NCI-H2196 treated with DMSO at 0.1 percent for 48 hours (cell line): ENCODE measurements at regions not wholly inside any gene's neighbourhood (a gene's known extent, or its start where the extent isn't known, plus 50 kb on each side); places are given as distances from the start of the nearest gene placed in this dataset.

Source experiments
- DNase-seq: peaks from one replicate; lab custom pipeline; 2025; ENCODE audit not compliant: unreplicated experiment; lab: John Stamatoyannopoulos, UW

DNA sequence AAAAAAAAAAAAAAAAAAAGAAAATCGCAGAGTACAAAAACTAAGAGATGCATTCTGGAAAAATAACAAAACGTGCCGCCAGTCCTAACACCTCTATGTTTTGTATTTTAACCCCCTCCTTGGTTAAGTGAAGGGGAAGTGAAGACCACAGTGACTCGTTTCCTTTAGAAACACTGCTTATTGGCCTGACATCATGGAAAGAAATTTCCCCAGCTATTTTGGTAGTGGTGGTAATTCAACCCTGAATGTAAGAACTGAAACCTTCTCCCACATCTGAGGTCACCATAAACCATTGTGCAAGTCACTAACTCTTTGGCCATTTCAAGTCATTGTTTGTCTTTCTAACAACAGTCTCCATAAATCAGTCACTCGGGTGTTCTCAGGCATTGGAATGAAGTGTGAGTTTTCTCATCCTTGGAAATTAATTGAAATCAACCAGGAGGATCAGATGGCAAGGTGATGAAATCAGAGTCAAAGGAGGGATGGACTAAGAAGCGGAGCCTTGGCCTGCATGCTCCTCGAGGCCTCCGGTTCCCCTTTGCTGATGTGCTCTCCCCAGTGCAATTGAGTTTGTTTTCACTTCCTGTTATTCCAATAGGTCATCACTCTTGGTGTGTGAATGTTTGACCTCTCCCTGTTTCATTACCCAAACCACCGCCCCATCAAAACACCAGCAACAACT is 443.9 kb downstream of the FGF9 start:
- DNase-seq: peak; percentile 1

DNA sequence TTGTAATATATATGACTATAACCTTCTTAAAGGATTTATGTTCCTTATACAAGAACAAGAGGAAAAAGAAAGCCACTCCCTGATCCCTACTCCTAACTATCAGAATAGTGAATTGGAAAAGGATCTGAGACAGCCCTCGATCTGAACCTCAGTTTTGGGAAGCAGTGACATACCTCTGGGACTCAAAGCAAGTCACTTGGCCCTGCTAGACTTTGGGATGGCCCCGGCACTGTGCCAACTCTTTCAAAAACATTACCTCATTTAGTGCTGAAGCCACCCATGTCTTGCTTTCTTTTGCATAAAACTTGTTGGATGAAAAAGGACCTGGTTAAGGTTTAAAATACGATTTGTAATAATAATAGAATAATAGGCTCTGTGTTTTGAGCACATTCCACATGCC is 447.3 kb downstream of the FGF9 start:
- DNase-seq: no peak

DNA sequence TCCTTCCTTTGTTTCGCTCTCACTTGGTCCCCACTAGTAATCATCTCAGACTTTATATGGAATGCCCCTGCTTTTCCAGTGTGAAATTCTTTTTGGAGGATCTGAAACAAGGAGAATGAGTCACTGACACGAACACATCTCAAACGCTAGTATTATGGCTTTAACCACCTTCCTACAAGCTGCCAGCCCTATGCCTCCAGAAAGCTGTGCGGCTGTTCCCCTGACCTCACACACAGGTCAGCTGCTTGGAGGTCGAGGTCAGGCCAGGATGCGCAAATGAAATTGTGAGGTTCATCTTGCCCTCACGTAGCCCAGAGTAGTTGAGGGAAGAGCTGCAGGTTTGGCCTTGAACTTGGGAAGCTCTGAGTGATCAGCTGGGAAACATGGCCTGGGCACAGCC is 449.8 kb downstream of the FGF9 start:
- DNase-seq: no peak

DNA sequence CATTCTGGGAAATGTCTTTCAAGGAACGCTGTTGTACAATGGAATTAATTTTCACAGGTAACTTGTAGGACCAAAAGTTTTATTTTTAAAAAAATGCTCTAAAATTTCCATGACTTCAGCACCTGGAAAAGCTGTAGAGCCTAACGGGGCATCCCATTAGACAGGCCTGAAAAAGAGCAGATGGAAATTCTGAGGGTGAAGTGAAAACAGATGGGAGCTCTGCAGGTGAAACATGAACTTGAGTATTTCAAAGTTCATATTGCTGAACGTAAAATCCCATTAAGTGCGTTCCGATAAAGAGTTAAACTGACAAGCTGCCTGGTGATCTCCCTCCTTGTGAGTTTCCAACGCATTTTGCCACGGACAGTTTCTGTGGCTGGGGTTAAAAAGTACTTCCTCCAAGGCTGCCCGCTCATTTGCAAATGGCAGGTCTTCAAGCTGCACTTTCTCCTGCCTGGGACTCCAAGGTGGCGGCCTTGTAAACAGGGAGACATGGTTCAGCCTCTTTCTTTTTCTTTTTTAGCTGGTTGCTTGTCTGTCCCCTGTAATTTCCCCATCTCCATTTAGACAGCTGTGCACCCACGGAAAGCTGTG is 450.4 kb downstream of the FGF9 start:
- no peak for DNase-seq

DNA sequence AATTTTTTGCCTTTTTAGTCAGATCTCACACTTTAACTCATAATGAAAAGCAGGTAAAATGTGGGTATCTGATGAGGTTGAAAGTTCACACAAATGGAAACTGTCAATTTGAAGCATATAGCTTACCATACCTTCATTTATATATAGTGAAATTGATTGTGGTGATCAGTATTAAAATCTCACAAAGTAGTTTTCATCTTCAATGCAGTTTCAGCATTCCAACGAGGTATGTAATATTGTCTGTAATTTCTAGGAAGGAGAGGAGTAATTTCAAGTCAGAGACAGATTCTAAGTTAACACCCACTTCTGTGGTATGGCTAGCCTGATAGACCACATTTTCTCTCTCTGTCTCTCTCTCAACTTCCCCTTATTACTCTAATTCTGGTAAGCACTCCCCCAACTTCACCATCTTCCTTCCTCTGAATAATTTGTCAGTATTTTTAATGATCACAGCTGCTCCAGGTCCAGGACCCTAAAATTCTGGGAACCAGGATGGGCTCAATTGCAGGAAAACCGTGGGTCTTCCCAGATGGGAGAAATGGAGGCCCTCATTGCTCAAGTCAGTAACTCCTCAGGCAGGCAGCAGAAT is 455.7 kb downstream of the FGF9 start:
- DNase-seq: no peak

DNA sequence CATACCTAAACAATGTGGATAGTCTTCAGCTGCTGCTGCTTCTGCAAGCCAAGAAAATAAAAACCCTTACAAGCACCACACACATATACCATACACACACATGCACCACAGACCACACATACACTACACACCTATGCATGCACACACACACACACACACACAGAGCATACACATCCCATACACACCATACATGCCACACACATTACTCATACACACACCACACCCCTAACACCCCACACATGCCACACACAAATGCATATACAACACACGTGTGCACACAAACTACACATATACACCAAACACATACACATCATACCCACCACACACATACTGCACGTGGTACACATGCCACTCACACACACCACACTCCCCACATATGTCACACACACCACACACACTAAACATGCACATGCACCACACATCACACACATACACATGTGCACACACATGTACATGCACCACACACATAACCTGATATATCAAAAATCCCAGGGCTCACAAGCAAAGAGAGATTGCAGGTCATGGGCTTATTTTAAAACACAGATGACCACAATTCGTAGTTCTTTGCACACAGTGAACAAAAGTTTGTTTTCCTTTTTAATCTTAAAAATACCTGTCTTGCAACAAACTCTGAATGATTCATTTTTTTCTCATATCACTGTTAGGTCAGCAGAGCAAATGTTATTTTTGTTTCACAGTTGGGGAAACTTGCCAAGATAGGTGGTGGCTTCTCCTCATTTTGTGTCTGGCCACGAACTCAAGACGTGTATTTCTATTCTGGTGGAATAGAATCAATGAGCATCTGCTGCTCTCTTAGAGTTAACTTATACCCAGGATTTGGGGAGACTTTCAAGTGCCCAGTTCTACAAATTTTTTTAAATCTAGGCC is 456.6 kb downstream of the FGF9 start:
- DNase-seq: no peak

DNA sequence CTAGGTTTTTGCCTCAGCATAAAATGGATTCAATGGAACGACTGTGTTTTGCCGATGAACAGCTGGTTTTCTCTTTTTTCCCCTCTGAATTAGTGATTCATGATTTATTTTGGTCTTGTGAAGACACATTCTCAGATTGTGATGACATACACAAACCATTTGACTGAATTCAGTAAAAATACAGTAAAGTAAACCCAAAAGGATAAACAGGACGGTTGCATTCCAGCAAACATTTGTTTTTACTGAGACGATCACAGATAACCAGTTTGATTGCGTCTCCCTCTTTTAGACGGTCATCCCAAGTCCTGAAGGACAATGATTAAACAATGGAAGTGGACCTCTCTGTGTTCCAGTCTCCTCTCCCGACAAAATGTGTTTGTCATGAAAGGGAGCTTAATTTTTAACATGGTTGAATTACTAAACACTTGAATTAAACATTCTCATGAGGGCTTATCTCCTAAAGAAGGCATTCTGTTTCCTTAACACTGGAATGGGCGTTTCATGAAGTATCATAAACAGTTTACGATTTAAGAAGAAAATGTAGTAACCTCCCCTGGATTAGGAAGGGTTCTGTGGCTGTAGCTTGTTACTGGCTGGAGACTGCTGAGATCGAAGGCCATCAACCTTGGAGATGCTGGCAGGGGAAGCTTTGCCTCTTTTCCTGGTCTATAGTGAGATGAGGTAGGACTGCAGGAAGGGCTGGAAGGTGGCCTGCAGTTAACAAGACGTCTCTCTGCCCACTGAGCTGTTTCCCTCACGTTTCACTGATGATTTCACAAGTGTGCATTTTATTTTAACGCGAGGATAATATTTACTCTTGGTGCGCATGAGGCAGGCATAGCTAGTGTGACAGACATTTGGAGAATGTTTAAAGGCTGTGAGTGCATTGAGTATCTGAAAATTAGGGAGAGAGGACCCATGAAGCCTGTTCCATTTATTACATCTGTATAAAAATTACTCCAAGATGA is 457.9 kb downstream of the FGF9 start:
- no peak for DNase-seq

DNA sequence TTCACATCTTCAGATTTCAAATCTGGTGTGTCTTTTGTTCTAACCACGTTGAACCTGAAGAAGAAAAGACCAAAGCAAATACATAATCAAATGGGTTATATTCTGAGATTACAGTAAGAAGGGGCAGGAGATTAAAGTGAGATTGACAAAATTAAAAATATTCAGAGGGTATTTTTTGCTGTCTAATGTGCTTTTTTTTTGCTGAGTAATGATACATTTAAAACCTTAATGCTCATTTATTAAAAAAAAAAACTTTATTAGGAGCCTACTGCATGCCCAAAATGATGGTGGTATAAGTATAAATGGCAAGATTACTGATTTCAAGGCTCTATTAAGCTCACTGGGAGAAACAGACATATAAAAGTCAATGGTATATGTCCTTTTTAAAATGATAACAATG is 459.4 kb downstream of the FGF9 start:
- DNase-seq: no peak

DNA sequence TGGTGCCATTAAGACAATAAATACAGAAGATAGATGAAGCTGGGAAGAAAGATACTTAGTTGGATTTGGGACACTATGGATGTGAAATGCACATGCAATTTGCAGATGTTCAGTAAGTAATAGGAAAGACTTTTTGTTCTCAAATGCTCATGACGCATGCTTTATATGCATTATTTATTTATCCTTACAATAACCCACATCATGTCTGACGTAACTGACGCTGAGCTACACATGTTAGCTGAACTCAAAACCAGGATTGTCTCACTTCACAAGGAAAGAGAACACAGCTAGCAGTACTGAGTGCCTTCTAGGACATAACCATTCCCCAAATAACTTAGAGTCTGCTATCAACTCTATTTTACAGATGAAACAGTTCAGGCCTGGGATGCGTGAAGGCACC is 463.4 kb downstream of the FGF9 start:
- no peak for DNase-seq

DNA sequence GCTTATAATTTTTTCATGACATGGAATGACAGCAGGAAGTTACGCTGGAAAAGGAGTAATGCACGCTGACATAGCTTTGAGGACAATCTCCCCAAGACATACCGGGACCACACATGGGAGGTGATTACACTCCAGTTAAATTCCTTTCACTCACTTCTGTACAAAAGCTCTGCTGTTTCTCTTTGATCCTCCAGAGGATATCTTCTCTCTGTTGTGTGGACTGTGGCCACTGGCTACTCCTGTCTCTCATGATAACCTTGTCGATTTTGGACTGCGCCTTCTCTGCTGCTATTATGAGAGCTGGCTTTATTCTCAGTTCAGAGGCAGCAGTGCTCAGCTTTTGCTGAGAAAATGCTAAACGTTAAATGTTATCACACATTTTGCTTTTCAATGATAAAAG is 464.6 kb downstream of the FGF9 start:
- DNase-seq: no peak

DNA sequence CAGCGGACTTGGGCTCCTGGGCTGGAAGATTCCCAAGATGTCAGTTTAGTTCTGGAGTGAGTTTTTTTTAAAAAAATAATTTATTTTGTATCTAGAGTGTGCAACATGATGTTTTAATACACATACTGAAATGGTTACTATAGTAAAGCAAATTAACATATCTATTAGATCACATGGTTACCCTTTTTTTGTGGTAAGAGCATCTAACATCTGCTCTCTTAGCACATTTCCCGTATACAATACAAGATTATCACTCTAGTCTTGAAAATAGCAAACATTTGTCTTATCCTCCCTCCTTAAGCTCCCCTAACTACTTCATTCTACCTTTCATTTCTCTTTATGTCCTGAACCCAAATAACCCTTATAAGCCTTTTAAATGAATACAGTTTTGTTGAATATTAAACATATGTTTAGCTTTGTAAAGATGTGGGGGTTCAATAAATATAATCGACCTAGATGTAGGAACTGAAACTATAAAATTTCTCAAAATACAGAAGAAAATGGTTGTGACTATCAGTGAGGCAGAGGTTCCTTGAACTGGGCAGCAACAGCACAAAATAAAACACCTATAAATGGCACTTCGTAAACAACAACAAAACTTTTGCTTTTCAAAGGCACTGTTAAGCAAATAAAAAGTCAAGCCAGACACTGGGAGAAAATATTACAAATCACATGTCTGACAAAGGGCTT is 466.6 kb downstream of the FGF9 start:
- DNase-seq: no peak

DNA sequence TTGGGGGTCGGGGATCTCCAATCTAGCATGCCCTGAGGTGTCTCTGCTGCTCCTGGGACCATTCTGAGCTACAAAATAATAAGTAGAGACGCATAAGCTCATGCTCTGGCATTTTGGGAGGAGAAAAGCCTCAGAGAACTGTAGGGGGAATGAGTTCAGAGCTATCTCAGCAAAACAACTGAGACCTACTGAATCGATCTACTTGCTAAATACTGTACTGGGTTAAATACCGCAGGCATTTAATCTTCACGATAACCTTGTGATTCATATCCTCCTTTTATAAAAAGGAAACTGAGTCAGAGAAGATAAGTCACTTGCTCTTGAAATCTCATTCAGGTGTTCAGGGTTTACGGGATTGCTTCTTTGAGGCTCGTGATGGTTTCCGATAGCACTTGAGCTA is 468.1 kb downstream of the FGF9 start:
- DNase-seq: no peak

DNA sequence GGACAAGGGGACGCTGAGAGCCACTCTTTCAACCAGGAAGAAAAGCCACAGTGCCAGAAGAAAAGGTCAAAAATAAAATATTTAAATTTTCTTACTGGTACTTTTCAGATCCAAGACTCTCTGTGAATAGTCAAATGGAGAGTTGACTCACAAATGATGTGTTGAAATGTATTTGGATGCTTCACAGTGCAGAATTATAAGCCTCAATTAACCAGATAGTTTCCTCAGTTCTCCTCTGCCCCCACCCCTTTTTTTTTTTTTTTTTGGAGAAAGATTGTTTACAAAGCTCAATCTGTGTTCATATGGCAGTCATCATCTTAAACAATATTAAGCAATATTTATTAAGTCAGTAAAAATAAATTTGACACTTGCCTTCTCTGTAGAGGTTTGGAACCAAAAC is 470.8 kb downstream of the FGF9 start:
- DNase-seq: no peak

DNA sequence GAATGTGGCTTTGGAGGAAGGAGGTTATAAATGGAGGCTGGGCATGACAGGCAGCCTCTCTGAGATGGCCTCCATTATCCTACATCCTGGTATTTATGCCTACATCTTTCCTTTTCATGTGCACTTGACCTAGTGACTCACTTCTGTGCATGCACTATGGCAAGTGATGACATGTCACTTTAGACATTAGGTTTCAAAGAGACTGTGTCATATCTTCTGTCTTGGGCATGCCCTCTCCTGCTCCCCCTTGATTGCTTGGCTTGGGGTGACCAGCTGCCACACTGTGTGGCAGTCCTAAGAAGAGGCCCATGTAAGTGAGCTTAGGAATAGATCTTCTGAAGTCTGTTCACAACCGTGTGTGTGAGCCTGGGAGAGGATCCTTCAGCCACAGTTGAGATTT is 472.8 kb downstream of the FGF9 start:
- DNase-seq: no peak

DNA sequence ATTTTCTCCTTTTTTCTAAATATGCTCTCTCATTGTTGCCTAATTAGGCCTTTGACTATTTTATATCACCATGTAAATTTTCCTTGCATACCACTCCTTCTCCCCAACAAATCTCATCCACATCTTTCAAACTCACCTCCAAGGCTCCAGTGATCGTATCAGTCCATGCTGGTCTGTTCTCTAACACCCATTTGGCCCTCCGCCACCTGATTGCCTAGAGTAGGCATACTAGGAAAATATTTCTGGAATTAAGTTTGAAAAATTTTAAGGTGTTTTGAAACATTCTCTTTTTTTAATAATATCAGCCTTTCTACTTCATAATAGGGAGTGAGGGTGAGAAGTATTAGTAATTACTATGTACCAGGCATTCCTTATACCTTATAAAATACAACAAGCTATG is 473.9 kb downstream of the FGF9 start:
- DNase-seq: no peak

DNA sequence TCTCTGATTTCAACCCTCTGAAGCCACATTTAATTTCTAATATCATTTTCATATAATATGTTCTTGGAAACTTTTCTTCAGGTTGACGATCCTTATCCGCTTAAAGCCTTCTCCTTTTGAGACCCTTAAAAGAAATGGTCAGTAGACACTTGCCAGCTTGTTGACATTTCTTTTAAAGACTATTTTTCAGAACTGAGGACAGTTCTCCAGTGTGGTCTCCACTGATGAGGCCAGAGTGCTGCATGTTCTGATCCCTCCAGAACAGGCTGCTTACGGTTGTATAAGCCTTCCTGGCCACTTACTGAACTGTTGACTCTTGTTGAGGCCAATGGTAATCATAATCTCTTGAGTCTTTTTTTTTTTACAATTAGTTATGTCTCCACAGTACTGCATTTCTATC is 477.3 kb downstream of the FGF9 start:
- DNase-seq: no peak

DNA sequence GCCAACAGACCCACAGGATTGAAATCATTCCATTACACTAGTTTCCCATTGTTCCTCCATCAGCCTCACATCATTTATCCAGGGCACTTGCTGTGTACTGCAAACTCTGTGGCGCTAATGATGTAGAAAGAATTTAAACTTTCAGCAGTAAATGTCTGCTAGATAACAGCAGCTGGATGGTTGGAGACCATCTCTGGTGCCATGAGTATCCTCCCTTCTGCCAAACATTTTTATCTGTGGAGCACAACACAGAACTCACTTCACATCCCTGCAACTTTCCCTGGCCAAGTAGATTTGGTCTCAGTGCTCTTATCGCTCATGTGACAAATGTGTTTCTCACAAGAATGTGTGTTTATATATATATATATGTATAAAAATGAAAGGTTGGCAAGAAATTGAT is 481.9 kb downstream of the FGF9 start:
- DNase-seq: no peak

DNA sequence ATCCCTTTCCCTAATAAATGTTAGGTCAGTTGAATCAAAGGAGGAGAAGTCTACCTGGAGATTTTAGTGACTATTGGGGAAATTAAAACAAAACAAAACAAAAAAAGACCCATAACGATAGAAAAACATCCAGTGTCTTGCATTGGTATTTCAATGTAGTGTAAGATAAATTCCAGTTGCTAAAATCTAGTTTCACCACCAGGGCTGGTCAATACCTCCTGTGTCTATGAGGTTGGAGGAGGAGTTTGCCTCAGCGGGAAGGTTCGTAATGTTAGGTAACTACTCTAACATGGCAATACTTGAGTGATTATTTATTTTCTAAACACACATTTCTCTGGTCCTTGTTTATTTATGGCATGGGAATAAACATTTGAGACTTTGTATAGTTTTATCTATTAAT is 483.2 kb downstream of the FGF9 start:
- DNase-seq: no peak

DNA sequence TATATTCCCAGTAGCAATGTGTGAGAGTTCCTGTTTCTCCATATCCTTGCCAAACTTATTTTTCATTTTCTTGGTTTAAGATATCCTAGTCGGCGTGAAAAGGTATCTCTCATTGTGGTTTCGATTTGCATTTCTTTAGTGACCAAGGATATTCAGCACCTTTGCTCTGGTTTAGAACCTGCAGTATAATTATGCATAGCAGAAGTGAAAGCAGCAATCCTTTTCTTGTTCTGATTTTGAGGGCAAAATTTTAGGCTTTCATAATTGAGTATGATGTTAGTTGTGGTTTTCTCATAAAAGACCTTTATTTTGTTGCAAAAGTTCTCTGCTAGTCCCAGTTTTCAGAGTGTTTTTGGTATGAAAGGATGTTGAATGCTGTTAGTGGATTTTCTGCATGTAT is 491.0 kb downstream of the FGF9 start:
- DNase-seq: no peak

DNA sequence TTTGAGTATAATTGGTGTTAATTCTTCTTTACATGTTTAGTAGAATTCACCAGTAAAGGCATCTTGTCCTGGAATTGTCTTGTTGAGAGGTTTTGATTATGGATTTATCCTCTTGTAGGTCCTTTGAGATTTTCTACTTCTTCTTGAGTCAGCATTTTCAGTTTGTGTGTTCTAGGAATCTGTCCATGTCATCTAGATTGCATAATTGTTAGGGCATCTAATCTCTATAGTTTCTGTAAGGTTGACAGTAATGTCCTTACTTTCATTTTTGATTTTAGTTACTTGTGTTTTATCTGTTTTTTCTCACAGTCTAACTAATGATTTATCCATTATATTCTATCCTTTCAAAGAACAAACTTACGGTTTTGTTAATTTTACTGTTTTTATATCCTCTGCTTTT is 492.0 kb downstream of the FGF9 start:
- DNase-seq: no peak
